ENCODE measurements at regions not wholly inside any gene's neighbourhood (a gene's known extent, or its start where the extent isn't known, plus 50 kb on each side); places are given as distances from the start of the nearest gene placed in this dataset.

GRCh38 chr11:134637091-134638015 is 225.3 kb upstream of the B3GAT1 start:
- no peak for DNase-seq
- TF ChIP-seq CTCF (IDR thresholded peaks at IDR 0.05): no peak
- no peak for TF ChIP-seq POLR2A (IDR thresholded peaks at IDR 0.05)
- Histone ChIP-seq H3K27me3 (no peaks in the 10 kb centered on the region), H3K36me3 (no peaks in the 10 kb centered on the region), H3K27ac (no peak overlapping the region), H3K9me3 (no peaks in the 10 kb centered on the region), H3K4me1 (no peaks in the 10 kb centered on the region), H3K4me3 (replicated peaks in 1 of 3) (no peak overlapping the region)
- WGBS, 2 donors: 81 to 86% methylated on average over 10 to 11 of the region's 11 CpGs
- intact Hi-C loops (cut with DNase I): no loop called here

DNA sequence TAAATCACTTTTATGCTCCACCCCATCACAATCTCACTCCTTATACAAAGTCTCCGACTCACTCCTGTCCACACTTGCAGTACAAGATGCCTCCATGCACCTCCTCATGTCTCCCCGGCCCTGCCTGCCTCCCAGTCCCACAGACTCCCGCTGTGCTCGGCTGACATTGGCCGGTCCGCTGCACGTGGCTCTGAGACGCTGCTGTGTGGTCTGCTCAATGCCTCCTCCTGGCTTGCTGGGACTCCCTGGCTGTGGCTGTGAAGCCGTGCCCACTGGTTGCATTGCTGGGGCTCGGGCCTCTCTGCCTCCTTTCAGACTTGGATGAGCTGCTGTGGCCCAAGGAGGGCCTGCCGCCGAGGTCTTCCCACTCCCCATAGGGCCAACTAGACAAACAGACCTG is 224.0 kb upstream of the B3GAT1 start:
- no peaks in the 10 kb centered on the region for H3K36me3 ChIP-seq
- no peak for DNase-seq
- TF ChIP-seq POLR2A (IDR thresholded peaks at IDR 0.05) (no peak), CTCF (IDR thresholded peaks at IDR 0.05) (no peak)
- intact Hi-C loops (cut with DNase I): no loop called here
- WGBS, 2 donors: 76 to 86% methylated on average over 10 to 12 of the region's 12 CpGs
- H3K4me1 ChIP-seq: no peaks in the 10 kb centered on the region
- no peak overlapping the region for H3K27ac ChIP-seq
- no peak overlapping the region for H3K4me3 ChIP-seq (replicated peaks in 1 of 3)
- no peaks in the 10 kb centered on the region for H3K27me3 ChIP-seq
- no peaks in the 10 kb centered on the region for H3K9me3 ChIP-seq

DNA sequence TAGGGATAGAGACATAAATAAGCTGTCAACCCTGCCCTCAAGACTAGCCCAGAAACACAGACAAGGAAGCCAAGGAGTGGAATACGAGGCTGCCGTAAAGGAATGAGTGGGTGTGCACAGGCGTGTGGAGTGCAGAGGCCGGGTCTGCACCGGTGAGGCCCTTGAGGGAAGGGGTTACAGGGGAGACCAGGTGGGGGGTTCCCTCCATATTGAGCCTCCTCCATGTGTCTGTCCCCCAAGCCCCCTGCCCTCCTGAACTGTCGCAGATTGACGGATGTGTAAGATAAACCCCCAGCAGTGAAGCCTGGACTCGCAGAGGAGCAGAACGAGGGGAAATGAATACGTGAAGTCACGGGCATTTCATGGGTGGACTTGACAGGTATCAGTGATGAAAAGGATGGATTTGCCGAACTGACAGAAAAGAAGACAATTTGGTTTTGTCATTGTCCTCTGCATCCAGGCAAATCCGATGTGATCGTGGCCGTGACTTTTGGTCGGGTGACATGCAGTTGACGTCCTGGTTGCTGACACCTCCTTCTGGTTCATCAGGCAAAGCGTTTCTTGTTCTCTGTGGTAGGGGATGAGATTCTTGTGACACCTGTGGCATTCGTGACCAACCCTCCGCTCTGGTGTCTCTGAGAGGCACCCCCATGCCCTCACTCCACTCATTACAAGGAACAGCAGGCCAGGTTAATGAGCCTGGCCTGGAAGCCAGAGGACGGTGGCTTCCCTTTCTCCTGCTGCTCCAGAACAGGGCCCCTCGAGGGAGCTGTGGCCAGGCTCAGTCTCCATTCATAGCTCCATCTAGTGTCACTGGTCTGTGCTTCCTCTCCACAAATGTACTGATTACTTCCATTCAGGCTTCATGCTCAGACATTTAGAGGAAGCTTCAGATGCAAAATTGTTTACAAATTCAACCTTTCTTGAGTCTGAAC is 223.1 kb upstream of the B3GAT1 start:
- H3K27ac ChIP-seq: no peak overlapping the region
- 76 to 83% methylated on average over 22 of the region's 22 CpGs for WGBS, 2 donors
- intact Hi-C loops (cut with DNase I): no loop called here
- no peaks in the 10 kb centered on the region for H3K27me3 ChIP-seq
- no peaks in the 10 kb centered on the region for H3K4me1 ChIP-seq
- H3K36me3 ChIP-seq: no peaks in the 10 kb centered on the region
- DNase-seq: no peak
- no peak overlapping the region for H3K4me3 ChIP-seq (replicated peaks in 1 of 3)
- TF ChIP-seq CTCF (IDR thresholded peaks at IDR 0.05) (peak in 1 of 6 experiments; percentile 3), POLR2A (IDR thresholded peaks at IDR 0.05) (no peak)
- H3K9me3 ChIP-seq: no peaks in the 10 kb centered on the region

DNA sequence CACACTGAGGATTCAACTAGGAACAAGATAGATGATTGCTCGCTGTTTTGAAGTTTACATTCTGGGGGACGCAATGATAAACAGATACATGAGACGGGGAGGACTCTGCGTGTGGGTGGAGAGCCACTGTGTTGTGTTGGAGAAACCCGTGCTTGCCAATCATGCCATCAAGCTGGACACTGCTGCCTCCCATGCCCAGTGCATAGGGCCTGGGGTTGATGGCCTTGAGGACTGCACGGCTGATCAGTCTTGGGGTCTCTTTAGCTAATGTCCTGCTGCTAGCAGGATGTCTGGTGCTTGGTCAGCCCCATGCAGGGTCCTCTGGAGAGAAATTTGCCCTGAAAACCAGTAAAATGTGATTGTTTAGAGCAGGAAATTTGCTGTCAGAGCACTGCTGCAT is 221.2 kb upstream of the B3GAT1 start:
- TF ChIP-seq POLR2A (IDR thresholded peaks at IDR 0.05) (no peak), CTCF (IDR thresholded peaks at IDR 0.05) (no peak)
- DNase-seq: no peak
- no peaks in the 10 kb centered on the region for H3K36me3 ChIP-seq
- no peak overlapping the region for H3K4me3 ChIP-seq (replicated peaks in 1 of 3)
- no peaks in the 10 kb centered on the region for H3K4me1 ChIP-seq
- H3K9me3 ChIP-seq: no peaks in the 10 kb centered on the region
- WGBS, 2 donors: 92 to 97% methylated on average over 6 of the region's 6 CpGs
- intact Hi-C loops (cut with DNase I): no loop called here
- H3K27me3 ChIP-seq: no peaks in the 10 kb centered on the region
- no peak overlapping the region for H3K27ac ChIP-seq

Measured in thyroid gland (tissue), 4 donors.